ENCODE measurements at regions not wholly inside any gene's neighbourhood (a gene's known extent, or its start where the extent isn't known, plus 50 kb on each side); places are given as distances from the start of the nearest gene placed in this dataset.

DNA sequence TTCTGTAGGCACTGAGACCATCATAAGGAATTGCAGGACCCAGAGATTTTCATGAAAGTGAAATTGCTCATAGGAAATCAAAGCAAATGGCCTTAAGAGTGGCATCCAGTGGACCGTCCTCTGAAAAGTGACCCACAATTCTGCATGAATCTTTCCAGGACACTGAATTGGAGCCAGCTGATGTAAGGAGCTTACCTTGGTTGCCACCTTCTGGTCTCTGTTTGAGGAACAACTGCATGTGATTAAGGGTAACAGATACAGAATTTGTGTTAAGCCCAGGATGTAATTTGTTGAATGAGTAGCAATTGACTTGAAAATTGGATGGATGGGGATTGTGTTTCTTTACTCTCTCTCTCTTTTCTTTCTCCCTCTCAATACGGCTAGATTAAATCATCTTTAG lies 49.9 kb upstream of the GAS1 start:
- TF ChIP-seq, protein P1, sequence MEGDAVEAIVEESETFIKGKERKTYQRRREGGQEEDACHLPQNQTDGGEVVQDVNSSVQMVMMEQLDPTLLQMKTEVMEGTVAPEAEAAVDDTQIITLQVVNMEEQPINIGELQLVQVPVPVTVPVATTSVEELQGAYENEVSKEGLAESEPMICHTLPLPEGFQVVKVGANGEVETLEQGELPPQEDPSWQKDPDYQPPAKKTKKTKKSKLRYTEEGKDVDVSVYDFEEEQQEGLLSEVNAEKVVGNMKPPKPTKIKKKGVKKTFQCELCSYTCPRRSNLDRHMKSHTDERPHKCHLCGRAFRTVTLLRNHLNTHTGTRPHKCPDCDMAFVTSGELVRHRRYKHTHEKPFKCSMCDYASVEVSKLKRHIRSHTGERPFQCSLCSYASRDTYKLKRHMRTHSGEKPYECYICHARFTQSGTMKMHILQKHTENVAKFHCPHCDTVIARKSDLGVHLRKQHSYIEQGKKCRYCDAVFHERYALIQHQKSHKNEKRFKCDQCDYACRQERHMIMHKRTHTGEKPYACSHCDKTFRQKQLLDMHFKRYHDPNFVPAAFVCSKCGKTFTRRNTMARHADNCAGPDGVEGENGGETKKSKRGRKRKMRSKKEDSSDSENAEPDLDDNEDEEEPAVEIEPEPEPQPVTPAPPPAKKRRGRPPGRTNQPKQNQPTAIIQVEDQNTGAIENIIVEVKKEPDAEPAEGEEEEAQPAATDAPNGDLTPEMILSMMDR (IDR thresholded peaks at IDR 0.05) = peak in 2 of 4 experiments; percentile 33 to 45
- no peak for TF ChIP-seq POLR2A (IDR thresholded peaks at IDR 0.05)
